ENCODE measurements at regions not wholly inside any gene's neighbourhood (a gene's known extent, or its start where the extent isn't known, plus 50 kb on each side); places are given as distances from the start of the nearest gene placed in this dataset.

DNA sequence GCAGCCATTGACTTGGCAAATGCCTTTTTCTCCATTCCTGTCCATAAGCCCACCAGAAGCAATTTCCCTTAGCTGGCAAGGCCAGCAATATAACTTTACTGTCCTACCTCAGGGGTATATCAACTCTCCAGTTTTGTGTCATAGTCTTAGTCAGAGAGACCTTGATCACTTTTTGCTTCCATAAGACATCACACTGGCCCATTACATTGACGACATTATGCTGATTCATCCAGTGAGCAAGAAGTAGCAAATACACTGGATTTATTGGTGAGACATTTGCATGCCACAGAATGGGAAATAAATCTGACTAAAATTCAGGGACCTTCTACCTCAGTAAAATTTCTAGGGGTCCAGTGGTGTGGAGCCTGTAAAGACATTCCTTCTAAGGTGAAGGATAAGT, 649.7 kb upstream of the ANKRD30A start:
- H3K27ac Mint-ChIP-seq: no peak overlapping the region
- intact Hi-C loops (cut with micrococcal nuclease): no loop called here
- no peak overlapping the region for H3K27ac ChIP-seq (ENCODE audit: low read length)
- H3K36me3 ChIP-seq (ENCODE audit: control insufficient read depth, insufficient read depth, low read length): no peaks in the 10 kb centered on the region
- ATAC-seq (no peak), DNase-seq (no peak)
- 100% methylated on average over 1 of the region's 1 CpG for WGBS (ENCODE audit: insufficient coverage)
- no peaks in the 10 kb centered on the region for H3K9me3 Mint-ChIP-seq
- H3K36me3 Mint-ChIP-seq: no peaks in the 10 kb centered on the region
- no peaks in the 10 kb centered on the region for H3K9me3 ChIP-seq (ENCODE audit: control insufficient read depth, insufficient read depth, low read length)
- H3K4me1 ChIP-seq (ENCODE audit: control insufficient read depth, insufficient read depth, low read length): no peaks in the 10 kb centered on the region
- H3K4me1 Mint-ChIP-seq: peaks cover 8 to 10% of the 10 kb centered on the region in 2 donors
- TF ChIP-seq, protein P1, sequence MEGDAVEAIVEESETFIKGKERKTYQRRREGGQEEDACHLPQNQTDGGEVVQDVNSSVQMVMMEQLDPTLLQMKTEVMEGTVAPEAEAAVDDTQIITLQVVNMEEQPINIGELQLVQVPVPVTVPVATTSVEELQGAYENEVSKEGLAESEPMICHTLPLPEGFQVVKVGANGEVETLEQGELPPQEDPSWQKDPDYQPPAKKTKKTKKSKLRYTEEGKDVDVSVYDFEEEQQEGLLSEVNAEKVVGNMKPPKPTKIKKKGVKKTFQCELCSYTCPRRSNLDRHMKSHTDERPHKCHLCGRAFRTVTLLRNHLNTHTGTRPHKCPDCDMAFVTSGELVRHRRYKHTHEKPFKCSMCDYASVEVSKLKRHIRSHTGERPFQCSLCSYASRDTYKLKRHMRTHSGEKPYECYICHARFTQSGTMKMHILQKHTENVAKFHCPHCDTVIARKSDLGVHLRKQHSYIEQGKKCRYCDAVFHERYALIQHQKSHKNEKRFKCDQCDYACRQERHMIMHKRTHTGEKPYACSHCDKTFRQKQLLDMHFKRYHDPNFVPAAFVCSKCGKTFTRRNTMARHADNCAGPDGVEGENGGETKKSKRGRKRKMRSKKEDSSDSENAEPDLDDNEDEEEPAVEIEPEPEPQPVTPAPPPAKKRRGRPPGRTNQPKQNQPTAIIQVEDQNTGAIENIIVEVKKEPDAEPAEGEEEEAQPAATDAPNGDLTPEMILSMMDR (IDR thresholded peaks at IDR 0.05): no peak
- H3K4me3 ChIP-seq (ENCODE audit: low read length): no peak overlapping the region
- H3K4me3 Mint-ChIP-seq: no peak overlapping the region
- no peaks in the 10 kb centered on the region for H3K27me3 ChIP-seq (ENCODE audit: control insufficient read depth, insufficient read depth, low read length)
- H3K27me3 Mint-ChIP-seq (ENCODE audit: low read depth in 2 of 2): no peaks in the 10 kb centered on the region

- Mint-ChIP-seq H3K36me3 (no peaks in the 10 kb centered on the region), H3K27me3 (ENCODE audit: low read depth in 2 of 2) (no peaks in the 10 kb centered on the region), H3K9me3 (no peaks in the 10 kb centered on the region), H3K27ac (no peak overlapping the region), H3K4me3 (no peak overlapping the region), H3K4me1 (peaks cover 13 to 18% of the 10 kb centered on the region in 2 donors)
- intact Hi-C loops (cut with micrococcal nuclease): no loop called here
- Histone ChIP-seq H3K27ac (ENCODE audit: low read length) (no peak overlapping the region), H3K9me3 (ENCODE audit: control insufficient read depth, insufficient read depth, low read length) (no peaks in the 10 kb centered on the region), H3K27me3 (ENCODE audit: control insufficient read depth, insufficient read depth, low read length) (no peaks in the 10 kb centered on the region), H3K4me3 (ENCODE audit: low read length) (no peak overlapping the region), H3K4me1 (ENCODE audit: control insufficient read depth, insufficient read depth, low read length) (no peaks in the 10 kb centered on the region), H3K36me3 (ENCODE audit: control insufficient read depth, insufficient read depth, low read length) (no peaks in the 10 kb centered on the region)
- ATAC-seq (no peak), DNase-seq (no peak)
- TF ChIP-seq, protein P1 (IDR thresholded peaks at IDR 0.05): no peak
- WGBS (ENCODE audit: insufficient coverage): 85% methylated on average over 2 of the region's 2 CpGs
These were observed 650.9 kb upstream of the ANKRD30A start for GRCh38 chr10:36474456-36474855.

DNA sequence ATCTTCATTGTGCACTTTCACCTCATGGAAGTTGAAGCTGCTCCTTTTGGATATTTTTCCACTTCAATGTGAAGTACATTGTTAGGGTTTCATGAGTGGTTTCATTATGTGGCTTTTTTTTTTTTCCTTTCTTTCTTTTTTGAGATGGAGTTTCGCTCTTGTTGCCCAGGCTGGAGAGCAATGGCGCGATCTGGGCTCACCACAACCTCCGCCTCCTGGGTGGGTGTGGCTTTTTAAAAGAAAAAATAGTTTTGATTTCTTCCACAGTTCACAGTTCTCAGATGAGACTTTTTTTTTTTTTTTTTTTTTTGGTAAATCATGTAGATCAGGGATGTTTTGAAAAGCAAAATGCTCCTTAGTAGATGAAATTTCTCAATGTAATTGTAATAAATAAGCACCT, 652.3 kb upstream of the ANKRD30A start:
- ATAC-seq (no peak), DNase-seq (no peak)
- Mint-ChIP-seq H3K4me1 (peaks cover 20 to 25% of the 10 kb centered on the region in 2 donors), H3K27me3 (ENCODE audit: low read depth in 2 of 2) (no peaks in the 10 kb centered on the region), H3K27ac (no peak overlapping the region), H3K4me3 (peak overlapping the region; percentile 47), H3K9me3 (no peaks in the 10 kb centered on the region), H3K36me3 (peaks cover 6% of the 10 kb centered on the region)
- intact Hi-C loops (cut with micrococcal nuclease): no loop called here
- Histone ChIP-seq H3K27ac (ENCODE audit: low read length) (no peak overlapping the region), H3K36me3 (ENCODE audit: control insufficient read depth, insufficient read depth, low read length) (no peaks in the 10 kb centered on the region), H3K9me3 (ENCODE audit: control insufficient read depth, insufficient read depth, low read length) (no peaks in the 10 kb centered on the region), H3K27me3 (ENCODE audit: control insufficient read depth, insufficient read depth, low read length) (no peaks in the 10 kb centered on the region), H3K4me3 (ENCODE audit: low read length) (no peak overlapping the region), H3K4me1 (ENCODE audit: control insufficient read depth, insufficient read depth, low read length) (no peaks in the 10 kb centered on the region)
- TF ChIP-seq, protein P1 (IDR thresholded peaks at IDR 0.05): no peak
- 44% methylated on average over 3 of the region's 4 CpGs for WGBS (ENCODE audit: insufficient coverage)

GRCh38 chr10:36469585-36469984, 655.8 kb upstream of the ANKRD30A start:
- Histone ChIP-seq H3K27me3 (ENCODE audit: control insufficient read depth, insufficient read depth, low read length) (no peaks in the 10 kb centered on the region), H3K4me1 (ENCODE audit: control insufficient read depth, insufficient read depth, low read length) (no peaks in the 10 kb centered on the region), H3K4me3 (ENCODE audit: low read length) (no peak overlapping the region), H3K27ac (ENCODE audit: low read length) (no peak overlapping the region), H3K9me3 (ENCODE audit: control insufficient read depth, insufficient read depth, low read length) (no peaks in the 10 kb centered on the region), H3K36me3 (ENCODE audit: control insufficient read depth, insufficient read depth, low read length) (no peaks in the 10 kb centered on the region)
- Mint-ChIP-seq H3K27ac (peak overlapping the region in 1 of 2 donors; percentile 75), H3K36me3 (peaks cover 12% of the 10 kb centered on the region), H3K27me3 (ENCODE audit: low read depth in 2 of 2) (no peaks in the 10 kb centered on the region), H3K4me1 (peaks cover 20 to 25% of the 10 kb centered on the region in 2 donors), H3K4me3 (peak overlapping the region; percentile 7), H3K9me3 (peaks cover 0 to 2% of the 10 kb centered on the region in 2 donors)
- 76% methylated on average over 2 of the region's 2 CpGs for WGBS (ENCODE audit: insufficient coverage)
- ATAC-seq (peak; percentile 35 to 74 (median 69)), DNase-seq (no peak)
- intact Hi-C loops (cut with micrococcal nuclease): no loop called here
- TF ChIP-seq, protein P1 (IDR thresholded peaks at IDR 0.05): no peak

Data from natural killer cell (primary cell).